Dermis microvascular lymphatic vessel endothelial cell (primary cell): ENCODE measurements at regions not wholly inside any gene's neighbourhood (a gene's known extent, or its start where the extent isn't known, plus 50 kb on each side); places are given as distances from the start of the nearest gene placed in this dataset.

Experiments
- DNase-seq, 2 donors: peaks; one replicate each; pipeline versions ENCODE4 v3.0.0 to v3.0.0-alpha.2; 2010; ENCODE audit warnings: low read depth in 2 of 2

DNA sequence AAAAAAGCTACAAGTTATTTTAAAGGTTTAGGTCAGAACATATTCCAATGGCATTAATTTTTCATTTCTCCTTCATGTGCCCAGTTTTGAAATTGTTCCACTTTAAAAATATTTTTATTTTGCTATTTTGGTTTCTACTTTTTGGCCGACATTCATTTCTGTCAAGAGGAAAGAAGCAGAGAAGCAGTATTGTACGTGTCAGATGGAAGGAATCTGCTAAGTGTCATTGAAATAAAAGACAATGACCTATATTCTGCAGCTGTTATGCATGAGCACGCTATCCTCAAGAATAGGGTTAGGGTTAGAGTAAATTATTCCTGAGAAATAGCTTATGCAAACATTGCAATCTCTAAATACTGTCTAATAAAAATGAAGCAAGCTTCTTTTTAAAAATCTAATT lies 941.7 kb downstream of the TUSC7 start:
- no peak for DNase-seq

DNA sequence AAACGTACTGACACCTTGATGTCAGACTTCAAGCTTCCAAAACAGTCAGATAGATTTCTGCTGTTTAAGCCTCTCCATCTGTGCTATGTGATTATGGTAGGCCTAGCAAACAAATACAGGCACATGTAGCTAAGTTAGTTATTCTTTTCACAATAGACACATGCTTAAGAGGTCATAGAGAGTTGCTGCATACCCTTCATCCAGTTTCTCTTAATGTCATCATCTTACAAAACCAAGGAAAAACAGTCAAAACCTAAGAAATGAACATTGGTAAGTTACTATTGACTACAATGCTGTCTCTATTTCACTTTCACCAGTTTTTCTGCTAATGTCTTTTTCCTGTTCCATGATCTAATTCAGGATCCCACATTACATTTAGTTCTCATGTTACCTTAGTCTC lies 946.8 kb downstream of the TUSC7 start:
- DNase-seq = no peak

DNA sequence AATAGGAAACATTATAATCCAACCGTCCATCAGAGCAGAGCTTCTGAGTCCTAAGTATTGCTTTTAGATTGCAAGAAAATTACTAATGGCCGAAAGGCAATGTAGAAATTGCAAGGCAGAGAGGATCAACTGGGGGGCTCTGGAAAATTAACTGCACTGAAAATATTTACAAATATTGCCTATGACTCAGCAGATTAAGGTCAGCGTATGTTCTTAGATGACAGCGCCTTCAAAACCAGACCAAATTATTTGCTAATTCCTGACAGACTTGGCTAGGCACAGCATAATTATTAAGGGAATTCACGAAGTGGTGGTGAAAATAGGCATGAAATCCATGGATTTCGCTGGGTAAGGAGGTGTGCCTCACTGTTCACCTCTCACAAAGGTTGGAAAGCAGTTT lies 947.7 kb downstream of the TUSC7 start:
- DNase-seq = no peak

DNA sequence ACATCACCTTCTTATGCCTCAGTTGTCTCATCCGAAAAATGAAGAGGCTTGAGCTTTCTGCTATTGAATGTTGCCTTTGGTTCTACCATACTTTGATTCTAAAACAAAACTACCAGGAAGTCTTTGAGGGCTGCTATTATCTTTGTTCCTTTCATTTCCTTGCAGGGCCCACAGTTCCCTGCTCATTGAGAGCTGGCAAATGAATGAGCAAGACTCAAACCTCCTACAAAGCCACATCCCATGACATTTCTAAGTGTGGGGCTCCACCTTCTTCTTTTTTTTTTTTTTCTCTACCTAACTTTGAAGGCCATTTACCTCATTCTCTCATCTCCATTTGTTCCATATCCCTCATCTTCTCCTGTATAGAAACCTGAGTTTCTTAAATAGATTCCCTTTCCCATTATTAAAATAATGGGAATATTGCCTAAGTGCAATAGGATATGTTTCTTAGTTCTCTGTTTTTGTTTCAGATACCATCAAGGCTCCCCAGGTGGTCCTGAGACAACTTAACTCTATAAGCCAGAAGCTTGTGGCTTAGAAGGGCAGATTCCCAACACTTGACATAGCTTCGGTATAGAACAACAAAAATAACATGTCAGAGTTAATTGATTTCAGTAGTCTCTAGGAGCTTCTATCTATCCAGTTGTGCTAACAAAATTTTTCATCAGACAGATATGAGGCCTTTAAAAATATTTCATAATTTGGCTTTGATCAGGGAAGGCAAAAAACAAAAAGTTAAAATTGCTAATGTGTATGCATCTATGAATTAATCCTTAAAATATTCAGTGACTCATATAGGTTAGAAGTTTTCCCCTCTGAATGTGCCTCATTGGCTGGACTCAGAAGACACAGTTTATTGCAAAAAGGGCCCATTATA lies 951.6 kb downstream of the TUSC7 start:
- no peak for DNase-seq

DNA sequence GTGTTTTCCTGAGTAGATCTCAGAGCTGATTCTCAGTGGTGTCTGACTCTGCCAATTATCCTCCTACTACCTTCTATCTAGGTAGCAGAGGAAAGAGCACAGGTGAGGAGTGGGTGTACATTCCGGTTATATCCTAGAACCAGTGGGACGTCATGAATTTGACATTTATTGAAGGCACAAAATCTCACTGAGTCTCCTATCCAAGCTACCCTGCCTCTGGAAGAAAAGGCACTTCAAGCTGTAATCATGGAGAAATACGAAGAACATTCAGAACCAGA lies 952.2 kb downstream of the TUSC7 start:
- no peak for DNase-seq

DNA sequence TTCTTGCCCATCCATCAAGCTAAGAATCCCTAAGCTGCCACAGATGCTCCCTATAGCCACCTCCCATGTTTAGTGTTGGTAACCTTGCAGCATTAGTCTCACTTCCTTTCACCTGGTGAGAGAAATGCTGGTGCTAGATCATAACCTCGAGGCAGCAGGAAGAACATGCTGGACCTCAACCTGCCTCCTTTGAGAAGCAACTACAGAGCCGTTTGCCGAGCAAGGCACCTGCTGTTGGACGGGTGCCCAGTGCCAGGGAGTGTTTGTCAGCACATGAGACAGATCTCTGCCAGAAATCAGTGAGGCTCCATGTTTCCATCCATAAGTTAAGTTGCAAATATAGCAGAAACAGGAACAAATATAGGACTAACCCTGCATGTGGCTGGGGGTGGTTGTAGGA lies 955.7 kb downstream of the TUSC7 start:
- DNase-seq = no peak

DNA sequence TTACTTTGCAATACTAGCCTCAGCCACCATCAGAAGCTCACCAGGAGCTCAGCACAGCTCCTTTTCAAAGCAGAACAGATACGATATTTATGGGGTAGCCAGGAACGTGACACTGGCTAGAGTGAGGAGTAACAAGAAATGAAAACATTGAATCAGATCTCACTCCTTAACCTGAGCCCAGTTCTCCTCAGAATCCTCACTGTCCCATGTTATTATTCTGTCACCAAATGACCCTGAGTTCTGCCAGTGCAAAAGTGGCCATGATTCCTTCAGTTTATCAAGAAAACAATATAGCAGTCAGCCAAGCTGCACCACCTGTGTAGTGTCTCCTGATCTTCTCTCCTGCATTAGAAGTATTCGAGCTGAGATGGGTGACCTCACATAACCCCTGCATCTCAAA lies 956.7 kb downstream of the TUSC7 start:
- DNase-seq = no peak

DNA sequence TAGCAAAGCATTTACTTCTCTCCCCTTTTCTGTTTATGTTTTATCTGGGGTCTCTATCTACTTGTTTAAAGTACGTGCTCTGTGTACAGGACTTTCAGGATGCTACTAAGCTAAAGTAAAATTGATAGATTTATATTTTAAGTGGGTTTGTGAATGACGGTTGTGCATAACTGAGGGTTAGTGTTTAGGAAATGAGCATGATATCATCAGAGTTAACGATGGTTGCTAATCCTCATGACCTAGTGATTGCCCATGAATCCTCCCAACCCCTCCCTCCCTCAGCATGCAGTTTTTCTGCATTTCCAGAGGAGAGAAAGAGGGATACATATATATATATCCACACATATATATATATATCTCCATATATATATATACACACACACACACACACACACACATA lies 957.2 kb downstream of the TUSC7 start:
- DNase-seq = no peak

DNA sequence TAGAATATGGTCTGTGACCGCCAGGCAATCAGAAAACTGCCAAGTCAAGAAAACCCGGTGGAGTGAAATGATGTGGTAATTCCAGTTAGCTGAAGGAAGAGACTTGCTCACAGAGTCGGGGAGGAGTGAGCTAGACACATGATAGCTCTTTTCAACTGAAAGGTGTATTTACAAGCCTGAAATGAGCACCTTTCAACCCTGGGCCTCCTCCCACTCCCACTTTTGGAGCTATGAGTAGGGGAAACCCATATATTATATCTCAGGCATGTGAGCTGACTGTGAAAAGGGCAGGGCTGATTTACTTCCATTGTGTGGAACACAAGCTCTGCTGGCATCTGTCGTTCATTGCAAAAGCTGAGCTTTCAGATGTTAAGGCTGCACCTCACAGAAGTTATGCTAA lies 960.2 kb downstream of the TUSC7 start:
- no peak for DNase-seq

DNA sequence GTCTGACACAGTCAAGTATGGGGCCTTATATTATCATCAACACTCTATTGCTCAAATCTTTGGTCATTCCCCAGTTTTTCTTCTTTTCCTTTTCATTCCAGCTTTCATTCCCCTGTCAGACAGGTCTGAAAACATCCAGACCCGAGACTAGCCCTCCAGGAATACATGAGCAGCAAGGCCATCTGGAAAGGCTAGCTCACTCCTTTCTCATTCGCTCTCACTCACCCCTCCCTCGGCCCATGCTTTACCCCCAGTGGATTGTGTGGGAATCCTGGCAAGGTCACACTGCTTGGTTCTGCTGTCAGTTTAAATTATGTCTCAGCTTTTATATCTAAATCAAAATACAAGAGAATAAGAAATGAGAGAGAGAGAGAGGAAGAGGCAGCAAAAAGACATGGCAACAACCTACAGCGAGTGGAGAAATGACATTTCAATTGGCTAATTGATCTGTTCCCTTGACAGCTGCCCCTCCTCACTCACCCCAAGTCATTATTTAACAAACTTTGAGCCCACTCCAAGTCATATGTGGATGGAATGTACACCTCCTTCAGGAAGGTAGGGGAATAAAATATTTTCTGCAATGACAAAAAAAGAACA lies 962.2 kb downstream of the TUSC7 start:
- DNase-seq = no peak

DNA sequence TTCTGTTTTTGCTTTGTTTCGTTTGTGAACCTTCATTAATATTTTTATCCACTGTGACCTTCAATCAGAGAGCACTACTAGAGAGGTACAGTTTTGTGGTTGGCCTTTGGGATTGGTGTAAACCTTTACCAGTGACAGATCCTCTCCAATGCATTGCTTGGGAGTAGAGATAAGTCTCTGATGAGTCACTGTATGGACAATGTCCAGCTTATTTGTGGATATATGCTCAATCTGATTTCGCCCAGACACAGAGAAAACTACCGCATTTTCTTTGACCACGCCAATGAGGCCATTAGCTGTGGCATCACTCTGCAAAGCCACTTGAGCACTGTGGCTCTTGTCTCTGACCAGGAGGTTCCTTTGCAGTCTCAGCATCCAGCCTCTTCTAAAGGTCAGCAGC lies 964.7 kb downstream of the TUSC7 start:
- no peak for DNase-seq

DNA sequence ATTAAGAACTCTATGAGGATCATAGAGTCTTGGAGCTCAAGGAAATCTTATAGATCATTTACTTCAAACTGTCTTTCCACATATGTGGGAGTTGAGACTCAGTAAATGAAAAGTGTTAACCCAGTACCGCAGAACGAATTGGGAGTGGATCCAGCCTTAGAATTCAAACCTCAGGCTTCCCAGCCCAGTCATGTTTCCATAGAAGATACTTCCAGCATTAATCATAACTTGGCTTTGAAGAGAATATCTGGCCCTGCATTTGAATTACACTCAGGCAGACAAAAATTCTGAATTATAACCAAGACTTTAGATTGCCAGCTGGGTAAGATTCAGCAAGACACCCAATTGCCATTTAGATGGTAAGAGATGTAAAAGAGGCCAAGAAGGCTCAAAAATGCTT lies 972.0 kb downstream of the TUSC7 start:
- DNase-seq = no peak

DNA sequence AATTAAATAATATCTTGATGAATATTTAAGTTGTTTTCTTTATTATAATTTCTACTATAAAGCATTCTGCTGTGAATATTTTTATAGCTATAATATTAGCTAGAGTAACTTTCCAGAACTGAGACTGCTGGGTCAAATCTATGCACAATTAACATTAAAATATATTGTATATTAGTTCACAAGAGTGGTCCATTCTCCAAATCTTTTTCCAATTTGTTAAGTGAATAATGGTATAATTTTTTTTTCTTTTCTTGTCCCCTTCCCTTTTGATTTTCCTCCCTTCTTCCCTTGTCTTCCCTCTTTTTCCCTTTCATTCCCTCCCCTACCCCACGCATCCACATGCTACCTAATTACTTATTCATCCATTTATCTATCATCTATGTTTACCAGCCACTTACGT lies 977.5 kb downstream of the TUSC7 start:
- no peak for DNase-seq

DNA sequence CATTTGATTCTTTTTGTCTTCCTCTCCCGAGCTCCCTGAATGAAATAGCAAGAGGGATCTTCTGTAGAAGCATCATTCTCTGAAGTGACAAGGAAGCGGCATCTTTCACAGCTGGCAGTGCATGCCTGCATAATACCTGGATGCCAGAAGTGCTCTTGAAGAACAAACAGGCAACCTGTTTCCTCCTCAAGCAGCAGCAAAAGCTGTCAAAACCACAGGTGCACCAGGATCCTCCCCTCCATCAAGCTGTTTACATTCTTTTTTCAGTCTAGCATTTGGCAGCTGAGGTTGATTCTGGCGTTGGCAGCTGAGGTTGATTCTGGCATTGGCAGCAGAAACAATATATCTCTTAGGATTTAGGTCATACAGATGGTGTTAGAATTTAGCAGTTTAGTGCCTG lies 979.0 kb downstream of the TUSC7 start:
- no peak for DNase-seq

DNA sequence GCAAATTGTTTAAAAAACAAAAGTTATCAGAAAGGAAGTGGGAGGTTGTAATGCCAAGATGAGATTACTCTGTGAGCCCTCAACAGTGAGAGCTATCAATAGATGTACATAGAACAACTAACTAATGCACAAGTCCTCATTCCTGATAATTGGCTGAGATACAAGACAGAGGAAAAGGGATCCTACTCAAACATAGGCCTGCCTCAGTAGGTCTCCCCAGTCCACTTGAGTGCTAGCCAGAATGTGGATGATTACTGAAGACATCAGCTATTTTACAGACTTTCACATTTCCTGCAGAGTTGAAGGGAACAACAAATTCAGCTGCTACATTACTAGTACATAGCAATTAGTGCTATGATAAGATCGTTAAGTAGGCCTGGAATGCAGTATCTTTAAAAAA lies 981.9 kb downstream of the TUSC7 start:
- DNase-seq = no peak

DNA sequence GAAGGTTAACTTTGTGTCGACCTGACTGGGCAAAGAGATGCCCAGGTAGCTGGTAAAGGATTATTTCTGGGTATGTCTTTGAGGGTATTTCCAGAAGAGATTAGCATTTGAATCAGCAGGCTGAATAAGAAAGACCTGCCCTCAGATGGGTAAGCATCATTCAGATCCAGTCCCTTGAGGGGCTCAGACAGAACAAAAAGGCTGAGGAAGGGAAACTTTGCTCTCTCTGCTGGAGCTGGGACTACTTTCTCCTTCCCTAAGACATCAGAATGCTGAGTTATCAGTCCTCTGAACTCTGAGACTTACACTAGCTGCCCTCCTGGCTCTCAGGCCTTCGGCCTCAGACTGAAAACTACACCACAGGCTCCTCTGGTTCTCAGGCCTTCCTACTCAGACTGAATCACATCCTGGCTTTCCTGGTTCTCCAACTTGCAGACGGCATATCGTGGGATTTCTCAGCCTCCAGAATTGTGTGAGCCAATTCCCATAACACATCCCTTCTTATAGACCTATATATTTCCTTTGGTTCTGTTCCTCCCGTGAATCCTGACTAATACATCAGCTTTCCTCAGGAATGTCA lies 982.9 kb downstream of the TUSC7 start:
- DNase-seq = peak in 1 of 2 donors; percentile 14

DNA sequence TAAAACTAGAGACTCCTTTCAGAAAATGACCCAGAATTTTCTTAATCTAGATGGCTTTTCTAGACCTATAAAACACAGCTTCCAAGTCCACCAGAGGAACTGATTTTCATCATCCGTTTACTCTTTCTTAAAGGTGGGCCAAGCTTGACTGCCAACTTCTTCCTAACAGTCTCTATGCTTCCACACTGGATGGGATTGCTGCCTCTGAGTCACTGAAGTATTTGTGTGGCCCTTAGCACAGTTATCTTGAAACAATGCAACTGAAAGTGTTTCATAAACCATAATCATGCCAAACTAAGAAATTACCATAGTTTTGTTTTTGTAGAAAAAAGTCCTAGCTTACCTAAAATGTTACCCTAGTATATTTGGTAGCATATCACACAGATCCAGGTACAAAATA lies 985.7 kb downstream of the TUSC7 start:
- DNase-seq = no peak

DNA sequence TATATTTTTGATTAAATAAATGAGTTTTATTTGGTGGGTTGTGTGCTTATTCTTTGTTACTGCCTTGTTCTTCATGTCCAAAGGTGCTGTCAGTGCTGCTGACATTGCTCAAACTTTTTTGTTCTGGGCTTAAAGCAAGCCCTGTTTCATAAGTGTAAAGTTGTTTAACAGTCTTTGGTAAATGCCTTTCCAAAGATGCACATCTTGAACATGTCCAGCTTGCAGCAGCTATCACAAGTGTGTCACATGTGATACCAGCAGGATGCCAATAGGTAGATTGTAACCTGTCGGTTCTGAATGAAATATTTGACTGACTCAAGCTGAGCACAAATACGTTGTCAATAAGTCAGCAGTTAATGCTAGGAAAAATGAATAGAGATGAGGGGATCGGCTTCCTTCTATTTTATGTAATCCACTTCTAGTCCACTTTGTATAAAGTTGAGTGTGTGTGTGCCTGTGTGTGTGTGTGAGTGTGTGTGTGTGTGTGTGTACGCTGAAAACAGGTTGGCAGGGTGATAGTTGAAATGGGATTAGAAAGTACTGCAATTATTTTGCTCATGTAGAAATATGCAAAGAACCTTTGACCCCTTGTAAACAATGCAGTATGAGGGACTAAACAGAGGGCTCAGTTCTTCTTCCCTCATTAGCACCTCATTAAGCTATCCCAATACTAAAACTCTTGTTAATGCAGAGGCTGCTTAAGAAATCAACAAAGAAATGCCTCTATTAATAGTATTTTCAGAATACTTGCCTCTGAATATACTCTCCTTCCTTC lies 986.5 kb downstream of the TUSC7 start:
- no peak for DNase-seq

DNA sequence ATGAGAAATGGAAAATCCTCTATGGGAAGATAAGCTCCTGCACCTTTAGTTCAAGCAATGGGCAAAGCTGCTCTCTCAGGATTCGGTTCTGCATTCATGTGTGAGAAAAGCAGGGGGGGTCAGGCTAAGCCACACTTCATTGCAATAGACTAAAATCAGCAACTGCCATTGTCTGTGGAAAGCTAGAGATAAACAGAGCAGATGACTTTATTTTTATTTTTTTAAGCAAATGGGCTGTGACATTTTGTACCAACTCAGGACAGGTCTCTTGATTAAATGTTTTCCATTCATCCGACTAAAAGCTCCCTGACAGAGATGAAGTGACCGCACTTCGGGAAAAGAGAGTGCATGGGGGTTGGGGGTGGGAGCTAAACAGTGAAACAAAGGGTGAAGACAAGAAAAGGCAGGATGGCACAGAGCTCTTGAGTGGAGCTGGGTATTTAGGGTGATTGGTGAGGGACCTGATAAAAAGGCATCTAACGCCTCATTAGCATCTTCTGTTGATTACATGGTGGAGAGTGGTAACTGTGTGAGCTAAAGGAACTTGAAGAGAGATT lies 987.4 kb downstream of the TUSC7 start:
- DNase-seq = no peak

DNA sequence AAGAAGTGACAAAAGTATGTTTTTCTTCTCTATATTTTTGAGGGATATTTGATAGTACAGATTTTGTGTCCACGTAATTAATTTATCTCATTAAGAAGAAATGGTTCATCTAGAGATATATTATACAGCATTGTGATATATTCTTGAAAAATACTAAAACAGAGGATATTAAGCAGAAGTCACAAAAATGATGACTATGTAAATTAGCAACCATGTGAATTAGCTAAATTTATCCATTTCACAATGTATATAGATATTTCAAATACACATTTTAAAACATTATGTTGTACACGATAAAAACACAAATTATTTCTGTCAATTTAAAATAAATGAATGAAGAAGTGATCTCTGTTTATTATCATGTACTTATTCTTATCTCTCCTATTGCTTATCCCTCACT lies 989.5 kb downstream of the TUSC7 start:
- no peak for DNase-seq

DNA sequence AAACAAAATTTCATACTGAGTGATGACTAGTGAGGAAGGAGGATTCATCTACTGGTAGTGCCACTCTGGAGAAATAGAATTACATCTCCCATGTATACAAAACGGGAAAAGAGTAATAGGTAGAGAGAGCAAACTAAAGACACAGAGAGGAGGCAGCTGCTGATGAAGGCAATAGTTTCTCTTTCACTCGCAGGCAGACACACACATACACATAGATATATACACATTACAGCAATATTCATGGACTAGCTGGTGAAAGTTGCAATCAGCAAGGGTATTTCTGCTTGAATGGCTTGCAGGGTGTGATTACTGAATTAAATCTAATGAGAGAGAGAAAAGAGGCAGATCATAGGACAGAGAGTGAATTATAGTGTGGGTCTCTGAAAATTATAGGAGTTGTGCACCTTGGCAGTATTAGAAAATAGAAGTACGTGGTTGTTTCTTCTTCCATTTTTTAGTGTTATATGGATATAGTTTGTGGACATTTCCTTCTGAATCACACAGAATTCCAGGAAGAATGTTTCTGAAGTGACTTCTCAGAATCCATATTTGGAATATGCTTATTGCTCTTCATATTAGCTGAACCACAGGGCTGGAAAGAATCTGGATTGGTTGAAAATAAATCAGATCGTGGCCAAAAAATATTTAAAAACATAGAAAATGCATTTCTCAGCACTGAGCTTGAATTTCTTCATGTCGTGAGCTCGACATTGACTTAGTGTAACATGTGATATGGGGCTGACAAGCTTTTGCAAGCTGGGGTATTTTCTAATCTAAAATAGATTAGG lies 991.2 kb downstream of the TUSC7 start:
- DNase-seq = no peak
